GM21576 (cell line): ENCODE measurements at regions not wholly inside any gene's neighbourhood (a gene's known extent, or its start where the extent isn't known, plus 50 kb on each side); places are given as distances from the start of the nearest gene placed in this dataset.
"Not testable (repeated sequence)": the region's sequence is repeated elsewhere in the genome, so short reads cannot be mapped to it uniquely, and the experiment has no call there.

Experiments
- ATAC-seq: cut with Tn5 transposase; IDR thresholded peaks from one replicate; pipeline ENCODE4 v1.9.1; 2021; ENCODE audit warnings: mild to moderate bottlenecking, moderate library complexity; ENCODE audit not compliant: unreplicated experiment

- no peak for ATAC-seq
These were observed 144.3 kb downstream of the HSD17B3 start for GRCh38 chr9:96157675-96158074.

- ATAC-seq, result no peak
These were observed 145.6 kb downstream of the HSD17B3 start for GRCh38 chr9:96156171-96156974.

DNA sequence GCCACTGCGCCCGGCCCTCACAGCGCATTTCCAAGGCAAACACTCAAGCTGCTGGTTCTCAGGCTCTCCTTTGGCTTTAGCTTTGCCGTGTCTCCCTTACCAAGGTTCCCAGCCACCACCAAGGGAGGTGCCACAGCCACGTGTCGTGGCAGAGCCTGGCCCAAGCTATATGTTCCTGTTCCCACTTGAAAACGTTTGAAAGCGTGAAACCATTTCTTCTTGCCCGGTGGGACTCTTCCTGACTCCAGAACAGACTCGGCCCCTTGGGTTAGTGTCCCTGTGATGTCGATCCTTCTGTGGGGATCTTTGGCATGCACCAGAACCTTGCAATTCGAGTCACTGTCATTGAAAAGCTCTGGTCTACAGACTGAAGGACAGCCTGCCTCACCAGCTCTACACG is 147.9 kb downstream of the HSD17B3 start:
- no peak for ATAC-seq

GRCh38 chr9:96152550-96152949 is 149.4 kb downstream of the HSD17B3 start:
- no peak for ATAC-seq

GRCh38 chr9:96150324-96151227 is 151.4 kb downstream of the HSD17B3 start:
- ATAC-seq, result peak; percentile 91

GRCh38 chr9:96149533-96150280 is 152.3 kb downstream of the HSD17B3 start:
- peak; percentile 27 for ATAC-seq

- no peak for ATAC-seq
These were observed 153.1 kb downstream of the HSD17B3 start for GRCh38 chr9:96148634-96149532.

- not testable (repeated sequence) for ATAC-seq
These were observed 154.9 kb downstream of the HSD17B3 start for GRCh38 chr9:96147029-96147428.

DNA sequence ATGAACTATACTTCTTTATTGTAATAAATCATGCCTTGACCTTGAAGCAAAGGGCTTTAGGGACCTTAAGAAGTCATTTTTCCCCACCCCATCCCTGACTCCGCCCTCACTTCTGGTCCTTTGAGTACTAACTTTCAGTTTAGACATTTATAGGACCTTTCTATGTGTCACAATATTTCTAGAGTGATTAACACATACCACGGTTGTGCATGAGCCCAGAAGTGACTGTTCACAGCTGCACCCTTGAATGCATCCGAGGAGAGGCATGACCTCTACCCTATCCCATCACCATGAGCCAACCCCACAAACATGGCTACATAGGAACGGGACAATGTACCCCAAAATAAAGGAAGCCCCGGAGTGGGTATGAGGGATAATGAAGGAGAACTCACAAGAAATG is 160.3 kb downstream of the HSD17B3 start:
- ATAC-seq, result no peak

DNA sequence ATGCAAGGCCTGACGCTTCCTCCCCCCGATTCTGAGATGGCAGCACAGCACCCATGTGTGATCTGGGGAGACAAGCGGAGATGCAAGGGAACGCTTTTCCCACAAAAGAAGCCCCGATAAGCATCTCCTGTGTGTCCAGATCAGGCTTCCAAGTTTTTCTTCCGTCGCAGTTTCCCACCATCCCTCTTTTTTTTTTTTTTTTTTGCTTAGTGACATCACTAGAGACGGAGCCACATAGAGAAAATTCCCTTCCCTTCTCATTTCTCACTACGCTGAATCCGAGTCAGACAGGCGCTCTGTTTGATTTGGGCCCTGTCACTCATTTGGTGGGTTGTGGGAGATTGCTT is 160.9 kb downstream of the HSD17B3 start:
- no peak for ATAC-seq

DNA sequence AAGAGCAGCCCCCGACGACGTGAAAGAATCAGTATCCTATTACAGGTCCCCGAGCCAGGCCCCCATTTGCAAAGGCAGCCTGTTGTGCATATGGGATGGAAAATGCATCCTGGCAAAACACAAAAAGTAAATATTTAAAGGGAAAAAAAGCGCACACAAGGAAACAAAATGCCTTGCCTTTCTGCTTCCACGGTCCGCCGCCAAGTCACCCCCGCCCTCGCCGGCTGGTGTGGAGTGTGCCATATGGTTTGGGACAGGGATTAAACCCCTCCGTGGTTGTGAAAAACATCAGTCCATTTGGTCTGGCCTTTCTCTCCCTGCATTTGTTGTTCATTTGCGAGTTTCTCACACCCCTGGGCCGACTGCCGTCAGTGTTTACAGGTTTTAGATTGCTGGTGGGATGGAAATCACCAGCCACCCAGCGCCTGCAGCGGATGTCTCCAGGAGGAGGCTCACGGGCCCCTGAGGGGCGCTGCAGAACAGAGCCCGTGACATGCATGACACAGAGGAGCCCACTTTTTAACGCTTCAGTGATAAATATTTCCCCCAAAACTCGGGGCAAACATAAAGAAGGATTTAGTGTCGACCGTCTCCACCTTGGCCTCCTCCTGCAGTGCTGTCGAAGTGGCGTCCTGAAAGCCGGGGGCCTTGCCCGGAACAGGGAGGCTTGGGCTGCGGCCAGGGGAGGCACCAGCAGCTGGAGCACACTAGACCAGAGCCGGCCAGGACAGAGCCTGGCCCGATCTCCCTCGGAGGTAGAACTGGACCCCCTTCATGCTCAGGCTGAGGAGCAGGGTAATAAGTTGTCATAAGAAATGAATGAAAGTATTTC is 161.5 kb downstream of the HSD17B3 start:
- no peak for ATAC-seq

- ATAC-seq, result no peak
These were observed 162.2 kb downstream of the HSD17B3 start for GRCh38 chr9:96139592-96140295.

- no peak for ATAC-seq
These were observed 163.4 kb downstream of the HSD17B3 start for GRCh38 chr9:96138616-96139015.

GRCh38 chr9:96137671-96138429 is 164.1 kb downstream of the HSD17B3 start:
- peak; percentile 31 for ATAC-seq

DNA sequence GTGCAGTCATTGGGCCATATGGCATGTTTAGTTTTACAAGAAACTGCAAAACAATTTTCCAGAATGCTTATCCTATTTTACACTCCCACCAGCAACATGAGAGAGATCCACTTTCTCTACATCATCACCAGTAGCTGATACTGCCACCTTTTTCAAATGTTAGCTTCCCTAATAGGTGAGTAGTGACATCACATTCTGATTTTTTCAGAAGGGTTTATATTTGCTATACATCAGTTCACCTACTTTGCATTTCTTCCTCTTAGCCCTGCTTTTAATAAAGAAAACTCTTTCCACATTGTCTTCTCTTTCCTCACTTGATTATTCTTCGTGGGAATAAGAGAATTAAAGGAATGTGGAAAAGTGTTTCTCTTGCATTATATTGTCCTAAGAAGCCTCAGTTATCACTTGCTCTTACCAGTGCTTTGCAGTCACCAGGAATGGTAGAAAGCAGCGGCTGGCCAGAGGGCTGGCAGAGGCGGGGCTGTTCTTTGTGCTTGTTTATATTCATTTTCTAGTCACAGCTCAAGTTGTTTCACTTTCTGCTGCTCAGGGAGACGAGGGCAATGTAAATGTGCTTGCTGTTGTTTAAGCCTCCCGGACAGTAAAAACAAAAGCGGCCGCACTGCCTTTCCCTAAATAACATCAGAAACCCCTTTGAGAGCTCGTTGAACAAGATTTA is 164.8 kb downstream of the HSD17B3 start:
- ATAC-seq, result peak; percentile 97

GRCh38 chr9:96135753-96136290 is 166.2 kb downstream of the HSD17B3 start:
- no peak for ATAC-seq

- ATAC-seq, result no peak
These were observed 166.8 kb downstream of the HSD17B3 start for GRCh38 chr9:96135076-96135752.
